SK-N-SH treated with all-trans-retinoic acid at 6 μM for 48 hours (cell line): ENCODE measurements at regions not wholly inside any gene's neighbourhood (a gene's known extent, or its start where the extent isn't known, plus 50 kb on each side); places are given as distances from the start of the nearest gene placed in this dataset.

Experiments used
- ATAC-seq: fragments of 200-7000 bp; cut with Tn5 transposase; 3 replicates; pipeline ENCODE4 v1.9.1; 2020; ENCODE audit warnings: mild to moderate bottlenecking, moderate library complexity
- CREB5 ChIP-seq: fragments of 250-450 bp; sonication (Bioruptor Pico); IDR thresholded peaks from 2 replicates; pipeline ENCODE4 v1.5.1; 2020; ENCODE audit warnings: low read depth, mild to moderate bottlenecking, moderate library complexity
- CSDC2 ChIP-seq: fragments of 250-450 bp; sonication (Bioruptor Pico); IDR thresholded peaks from 2 replicates; pipeline ENCODE4 v1.5.0; 2020; ENCODE audit warnings: mild to moderate bottlenecking, moderate library complexity
- CSRNP3 ChIP-seq: fragments of 250-450 bp; sonication (Bioruptor Pico); IDR thresholded peaks from 2 replicates; pipeline ENCODE4 v1.5.1; 2021; ENCODE audit warnings: mild to moderate bottlenecking, moderate library complexity
- GLIS3 ChIP-seq: fragments of 250-450 bp; sonication (Bioruptor Pico); IDR thresholded peaks from 2 replicates; pipeline ENCODE4 v1.5.0; 2020; ENCODE audit warnings: mild to moderate bottlenecking, moderate library complexity
- ISL1 ChIP-seq: fragments of 250-450 bp; sonication (Bioruptor Pico); IDR thresholded peaks from 2 replicates; pipeline ENCODE4 v2.1.2; 2022; ENCODE audit warnings: mild to moderate bottlenecking, moderate library complexity
- PPARA ChIP-seq: fragments of 250-450 bp; sonication (Bioruptor Pico); IDR thresholded peaks from 2 replicates; pipeline ENCODE4 v1.5.0; 2020; ENCODE audit warnings: mild to moderate bottlenecking, borderline replicate concordance
- TOX ChIP-seq: fragments of 250-450 bp; sonication (Bioruptor Pico); IDR thresholded peaks from 2 replicates; pipeline ENCODE4 v1.8.0; 2021; ENCODE audit warnings: mild to moderate bottlenecking, moderate library complexity, borderline replicate concordance
- ZFP3 ChIP-seq: fragments of 250-450 bp; sonication (Bioruptor Pico); IDR thresholded peaks from 2 replicates; pipeline ENCODE4 v1.5.0; 2020; ENCODE audit warnings: mild to moderate bottlenecking, moderate library complexity
- ZFP30 ChIP-seq: fragments of 450-650 bp; formaldehyde crosslinking; IDR thresholded peaks from 2 replicates; pipeline ENCODE4 v1.5.0; 2022; ENCODE audit warnings: mild to moderate bottlenecking, moderate library complexity
- ZNF565 ChIP-seq: fragments of 450-650 bp; formaldehyde crosslinking; conservative IDR thresholded peaks from 2 replicates; pipeline ENCODE4 v1.5.0; 2020; ENCODE audit warnings: low read depth, mild to moderate bottlenecking, moderate library complexity
- ZNF70 ChIP-seq: fragments of 450-650 bp; formaldehyde crosslinking; IDR thresholded peaks from 2 replicates; pipeline ENCODE4 v1.5.0; 2020; ENCODE audit warnings: mild to moderate bottlenecking, moderate library complexity
- ZNF8 ChIP-seq: fragments of 450-650 bp; formaldehyde crosslinking; IDR thresholded peaks from 2 replicates; pipeline ENCODE4 v1.5.0; 2020; ENCODE audit warnings: mild to moderate bottlenecking, moderate library complexity
- TF ChIP-seq, protein P1 (sequence below): fragments of 250-450 bp; sonication (Bioruptor Pico); IDR thresholded peaks from 2 replicates; pipeline ENCODE4 v1.8.0; 2020; ENCODE audit warnings: mild to moderate bottlenecking, moderate library complexity, borderline replicate concordance
- TF ChIP-seq, protein P2 (sequence below): fragments of 250-450 bp; sonication (Bioruptor Pico); IDR thresholded peaks from 2 replicates; pipeline ENCODE4 v1.5.0; 2020; ENCODE audit warnings: mild to moderate bottlenecking, moderate library complexity
- TF ChIP-seq, protein P3 (sequence below): fragments of 250-450 bp; sonication (Bioruptor Pico); IDR thresholded peaks from 2 replicates; pipeline ENCODE4 v1.8.0; 2021; ENCODE audit warnings: low read depth, mild to moderate bottlenecking, moderate library complexity, borderline replicate concordance

DNA sequence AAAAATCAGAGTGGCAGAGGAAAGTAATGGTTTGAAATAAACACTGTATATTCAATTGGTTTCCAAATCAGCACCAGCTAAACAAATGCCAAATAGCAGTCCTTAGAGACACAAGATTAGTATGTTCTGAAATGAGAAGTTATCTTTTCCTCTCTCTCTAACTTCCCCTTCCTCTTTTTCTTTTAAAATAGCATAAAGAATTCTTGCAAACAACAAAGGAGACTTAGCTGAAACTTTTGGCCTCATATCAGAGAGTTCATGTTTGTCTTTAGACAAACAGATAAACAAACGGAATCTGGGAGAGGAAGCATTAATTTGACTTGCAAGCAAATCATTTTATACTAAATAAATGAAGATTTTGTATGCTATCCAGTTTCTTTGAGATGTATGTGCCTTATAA is 399.0 kb downstream of the GBA3 start:
- no peak for ATAC-seq
- TF ChIP-seq ZFP3 (CRISPR knock-in tag) (no peak), CREB5 (no peak), CSDC2 (no peak)
- TF ChIP-seq, protein P1, sequence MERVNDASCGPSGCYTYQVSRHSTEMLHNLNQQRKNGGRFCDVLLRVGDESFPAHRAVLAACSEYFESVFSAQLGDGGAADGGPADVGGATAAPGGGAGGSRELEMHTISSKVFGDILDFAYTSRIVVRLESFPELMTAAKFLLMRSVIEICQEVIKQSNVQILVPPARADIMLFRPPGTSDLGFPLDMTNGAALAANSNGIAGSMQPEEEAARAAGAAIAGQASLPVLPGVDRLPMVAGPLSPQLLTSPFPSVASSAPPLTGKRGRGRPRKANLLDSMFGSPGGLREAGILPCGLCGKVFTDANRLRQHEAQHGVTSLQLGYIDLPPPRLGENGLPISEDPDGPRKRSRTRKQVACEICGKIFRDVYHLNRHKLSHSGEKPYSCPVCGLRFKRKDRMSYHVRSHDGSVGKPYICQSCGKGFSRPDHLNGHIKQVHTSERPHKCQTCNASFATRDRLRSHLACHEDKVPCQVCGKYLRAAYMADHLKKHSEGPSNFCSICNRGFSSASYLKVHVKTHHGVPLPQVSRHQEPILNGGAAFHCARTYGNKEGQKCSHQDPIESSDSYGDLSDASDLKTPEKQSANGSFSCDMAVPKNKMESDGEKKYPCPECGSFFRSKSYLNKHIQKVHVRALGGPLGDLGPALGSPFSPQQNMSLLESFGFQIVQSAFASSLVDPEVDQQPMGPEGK (CRISPR knock-in tag) = no peak

GRCh38 chr4:23085249-23085568 is 392.5 kb downstream of the GBA3 start:
- ATAC-seq = no peak
- TF ChIP-seq, protein P2, sequence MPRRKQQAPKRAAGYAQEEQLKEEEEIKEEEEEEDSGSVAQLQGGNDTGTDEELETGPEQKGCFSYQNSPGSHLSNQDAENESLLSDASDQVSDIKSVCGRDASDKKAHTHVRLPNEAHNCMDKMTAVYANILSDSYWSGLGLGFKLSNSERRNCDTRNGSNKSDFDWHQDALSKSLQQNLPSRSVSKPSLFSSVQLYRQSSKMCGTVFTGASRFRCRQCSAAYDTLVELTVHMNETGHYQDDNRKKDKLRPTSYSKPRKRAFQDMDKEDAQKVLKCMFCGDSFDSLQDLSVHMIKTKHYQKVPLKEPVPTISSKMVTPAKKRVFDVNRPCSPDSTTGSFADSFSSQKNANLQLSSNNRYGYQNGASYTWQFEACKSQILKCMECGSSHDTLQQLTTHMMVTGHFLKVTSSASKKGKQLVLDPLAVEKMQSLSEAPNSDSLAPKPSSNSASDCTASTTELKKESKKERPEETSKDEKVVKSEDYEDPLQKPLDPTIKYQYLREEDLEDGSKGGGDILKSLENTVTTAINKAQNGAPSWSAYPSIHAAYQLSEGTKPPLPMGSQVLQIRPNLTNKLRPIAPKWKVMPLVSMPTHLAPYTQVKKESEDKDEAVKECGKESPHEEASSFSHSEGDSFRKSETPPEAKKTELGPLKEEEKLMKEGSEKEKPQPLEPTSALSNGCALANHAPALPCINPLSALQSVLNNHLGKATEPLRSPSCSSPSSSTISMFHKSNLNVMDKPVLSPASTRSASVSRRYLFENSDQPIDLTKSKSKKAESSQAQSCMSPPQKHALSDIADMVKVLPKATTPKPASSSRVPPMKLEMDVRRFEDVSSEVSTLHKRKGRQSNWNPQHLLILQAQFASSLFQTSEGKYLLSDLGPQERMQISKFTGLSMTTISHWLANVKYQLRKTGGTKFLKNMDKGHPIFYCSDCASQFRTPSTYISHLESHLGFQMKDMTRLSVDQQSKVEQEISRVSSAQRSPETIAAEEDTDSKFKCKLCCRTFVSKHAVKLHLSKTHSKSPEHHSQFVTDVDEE (CRISPR knock-in tag) = no peak
- no peak for TF ChIP-seq CSDC2
- no peak for TF ChIP-seq ISL1
- TF ChIP-seq TOX (CRISPR knock-in tag) = no peak
- TF ChIP-seq, protein P3, sequence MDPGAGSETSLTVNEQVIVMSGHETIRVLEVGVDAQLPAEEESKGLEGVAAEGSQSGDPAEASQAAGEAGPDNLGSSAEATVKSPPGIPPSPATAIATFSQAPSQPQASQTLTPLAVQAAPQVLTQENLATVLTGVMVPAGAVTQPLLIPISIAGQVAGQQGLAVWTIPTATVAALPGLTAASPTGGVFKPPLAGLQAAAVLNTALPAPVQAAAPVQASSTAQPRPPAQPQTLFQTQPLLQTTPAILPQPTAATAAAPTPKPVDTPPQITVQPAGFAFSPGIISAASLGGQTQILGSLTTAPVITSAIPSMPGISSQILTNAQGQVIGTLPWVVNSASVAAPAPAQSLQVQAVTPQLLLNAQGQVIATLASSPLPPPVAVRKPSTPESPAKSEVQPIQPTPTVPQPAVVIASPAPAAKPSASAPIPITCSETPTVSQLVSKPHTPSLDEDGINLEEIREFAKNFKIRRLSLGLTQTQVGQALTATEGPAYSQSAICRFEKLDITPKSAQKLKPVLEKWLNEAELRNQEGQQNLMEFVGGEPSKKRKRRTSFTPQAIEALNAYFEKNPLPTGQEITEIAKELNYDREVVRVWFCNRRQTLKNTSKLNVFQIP (CRISPR knock-in tag) = no peak
- no peak for TF ChIP-seq ZNF565 (CRISPR knock-in tag)
- TF ChIP-seq CSRNP3 (CRISPR knock-in tag) = no peak
- TF ChIP-seq, protein P1 (CRISPR knock-in tag) = no peak
- no peak for TF ChIP-seq ZNF8 (CRISPR knock-in tag)
- no peak for TF ChIP-seq CREB5
- TF ChIP-seq ZNF70 (CRISPR knock-in tag) = no peak
- no peak for TF ChIP-seq GLIS3
- no peak for TF ChIP-seq ZFP30 (CRISPR knock-in tag)

- ATAC-seq = no peak
- TF ChIP-seq CSRNP3 (CRISPR knock-in tag) = no peak
- no peak for TF ChIP-seq ZFP30 (CRISPR knock-in tag)
- TF ChIP-seq PPARA (CRISPR knock-in tag) = no peak
- TF ChIP-seq, protein P1 (CRISPR knock-in tag) = no peak
- no peak for TF ChIP-seq CSDC2
- TF ChIP-seq ZNF565 (CRISPR knock-in tag) = no peak
- no peak for TF ChIP-seq GLIS3
- TF ChIP-seq, protein P2 (CRISPR knock-in tag) = no peak
Observed at GRCh38 chr4:23084559-23085248, 392.0 kb downstream of the GBA3 start.
